ENCODE measurements at regions not wholly inside any gene's neighbourhood (a gene's known extent, or its start where the extent isn't known, plus 50 kb on each side); places are given as distances from the start of the nearest gene placed in this dataset.
"Not testable (repeated sequence)": the region's sequence is repeated elsewhere in the genome, so short reads cannot be mapped to it uniquely, and the experiment has no call there.

- no peak for DNase-seq (ENCODE audit: low spot score)
Observed at GRCh38 chrX:150052226-150052625, 113.9 kb upstream of the EOLA2 start.

GRCh38 chrX:150058728-150059127, 120.4 kb upstream of the EOLA2 start:
- DNase-seq (ENCODE audit: low spot score), result no peak

GRCh38 chrX:150060406-150060805, 122.1 kb upstream of the EOLA2 start:
- no peak for DNase-seq (ENCODE audit: low spot score)

GRCh38 chrX:150062292-150063137, 124.2 kb upstream of the EOLA2 start:
- no peak for DNase-seq (ENCODE audit: low spot score)

GRCh38 chrX:150063138-150063518, 124.8 kb upstream of the EOLA2 start:
- no peak for DNase-seq (ENCODE audit: low spot score)

GRCh38 chrX:150063674-150064073, 125.4 kb upstream of the EOLA2 start:
- no peak for DNase-seq (ENCODE audit: low spot score)

GRCh38 chrX:150074175-150074574, 135.9 kb upstream of the EOLA2 start:
- no peak for DNase-seq (ENCODE audit: low spot score)

DNA sequence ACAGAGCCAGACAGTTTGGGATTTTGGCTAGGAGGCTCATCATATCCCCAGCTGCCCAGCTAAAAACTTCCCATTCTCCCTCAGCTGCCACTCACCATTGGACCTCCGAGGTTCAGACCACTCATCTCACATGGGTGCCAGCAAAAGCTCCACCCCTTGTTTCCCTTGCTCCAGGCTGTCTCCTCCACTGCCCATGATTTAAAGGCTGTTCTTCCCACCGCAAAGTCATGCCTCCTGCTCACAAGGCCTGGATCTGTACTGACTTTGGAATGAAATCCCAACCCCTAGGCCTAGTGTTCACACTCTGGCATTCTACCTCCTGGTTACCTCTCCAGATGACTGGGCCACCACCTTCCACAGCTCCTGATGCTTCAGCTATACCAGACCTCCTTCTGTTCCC, 142.2 kb upstream of the EOLA2 start:
- no peak for DNase-seq (ENCODE audit: low spot score)

- DNase-seq (ENCODE audit: low spot score), result no peak
Observed at GRCh38 chrX:150081076-150081475, 142.8 kb upstream of the EOLA2 start.

- DNase-seq (ENCODE audit: low spot score), result no peak
Observed at GRCh38 chrX:150084496-150085229, 146.4 kb upstream of the EOLA2 start.

GRCh38 chrX:150085881-150086280, 147.6 kb upstream of the EOLA2 start:
- DNase-seq (ENCODE audit: low spot score), result no peak

- DNase-seq (ENCODE audit: low spot score), result no peak
Observed at GRCh38 chrX:150086371-150086770, 148.1 kb upstream of the EOLA2 start.

GRCh38 chrX:150087612-150088011, 149.3 kb upstream of the EOLA2 start:
- no peak for DNase-seq (ENCODE audit: low spot score)

DNA sequence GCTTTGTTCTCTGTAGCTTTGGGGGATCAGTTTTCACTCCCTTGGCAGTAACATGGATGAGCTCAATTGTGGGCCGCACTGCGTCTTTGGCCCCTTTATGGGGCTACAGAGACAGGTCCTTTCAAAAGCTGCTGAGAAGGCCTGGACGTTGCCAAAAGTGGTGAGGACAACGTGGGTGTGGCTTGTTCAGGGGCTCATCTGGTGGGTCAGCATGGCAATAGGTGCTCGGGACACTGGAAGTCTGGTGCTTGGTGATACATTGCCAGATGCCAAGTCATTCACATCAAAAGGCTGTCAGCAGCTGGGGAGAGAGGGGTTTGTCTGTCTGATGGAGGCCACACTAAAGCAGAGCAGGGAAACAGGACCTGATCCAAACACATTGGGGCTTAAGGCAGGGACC, 149.8 kb upstream of the EOLA2 start:
- DNase-seq (ENCODE audit: low spot score), result no peak

DNA sequence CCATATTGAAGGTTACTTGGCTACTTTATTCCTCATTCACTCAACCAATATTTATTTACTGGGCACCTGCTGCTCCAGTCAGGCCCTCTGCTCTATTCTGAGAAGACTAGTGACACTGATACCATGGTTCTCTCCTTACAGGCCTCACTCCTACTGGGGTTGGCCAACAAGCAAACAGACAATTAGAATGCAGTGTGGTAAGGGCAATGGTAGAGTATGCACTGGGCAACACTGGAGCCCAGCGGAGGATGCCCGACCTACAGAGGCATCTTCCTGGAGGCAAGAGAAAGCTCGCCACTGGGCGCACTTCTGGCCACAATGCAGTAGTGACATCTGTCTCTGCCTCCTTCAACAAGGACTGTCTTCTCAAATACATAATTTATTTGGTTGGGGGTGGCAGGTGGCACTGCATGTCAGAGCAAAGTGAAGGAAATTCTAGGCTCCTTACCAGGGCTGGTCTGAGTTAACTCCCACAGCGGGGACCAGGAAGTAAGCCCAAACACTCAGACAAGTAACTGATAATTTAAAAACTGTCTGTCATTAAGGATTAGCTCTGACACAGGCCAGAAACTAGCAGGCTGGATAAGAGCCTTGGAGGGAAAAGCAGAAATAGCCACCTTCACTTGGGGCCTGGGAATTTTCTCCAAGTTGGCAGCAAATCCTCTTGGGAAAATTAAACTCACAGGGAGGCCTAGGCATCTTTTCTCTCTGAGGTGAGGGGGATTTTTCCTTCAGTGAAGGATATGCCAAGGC, 150.7 kb upstream of the EOLA2 start:
- DNase-seq (ENCODE audit: low spot score), result no peak

- not testable (repeated sequence) for DNase-seq (ENCODE audit: low spot score)
Observed at GRCh38 chrX:150091300-150091699, 153.0 kb upstream of the EOLA2 start.

GRCh38 chrX:150092549-150092948, 154.3 kb upstream of the EOLA2 start:
- no peak for DNase-seq (ENCODE audit: low spot score)

- DNase-seq (ENCODE audit: low spot score), result no peak
Observed at GRCh38 chrX:150094375-150094774, 156.1 kb upstream of the EOLA2 start.

GRCh38 chrX:150094996-150095395, 156.7 kb upstream of the EOLA2 start:
- DNase-seq (ENCODE audit: low spot score), result no peak

DNA sequence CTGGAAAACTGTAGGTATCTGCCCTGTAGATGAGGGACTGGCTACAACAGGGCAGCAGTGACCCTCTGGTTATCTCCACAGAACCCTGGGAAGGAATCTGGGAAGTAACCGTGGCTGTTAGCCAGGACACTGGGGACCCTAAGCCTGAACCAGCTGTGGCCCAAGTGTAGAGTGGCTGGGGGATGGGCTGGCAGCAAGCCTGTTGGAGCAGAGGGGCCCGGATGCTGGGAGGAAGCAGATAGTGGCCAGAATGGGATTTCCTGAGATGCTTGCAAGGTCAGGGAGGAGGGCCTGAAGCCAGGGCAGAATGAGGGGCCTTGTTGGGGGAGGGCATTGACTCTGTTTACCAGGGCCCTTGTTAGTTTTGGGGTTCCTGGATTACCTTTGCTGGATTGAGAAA, 161.0 kb upstream of the EOLA2 start:
- DNase-seq (ENCODE audit: low spot score), result no peak

- DNase-seq (ENCODE audit: low spot score), result no peak
Observed at GRCh38 chrX:150100261-150100660, 162.0 kb upstream of the EOLA2 start.

DNA sequence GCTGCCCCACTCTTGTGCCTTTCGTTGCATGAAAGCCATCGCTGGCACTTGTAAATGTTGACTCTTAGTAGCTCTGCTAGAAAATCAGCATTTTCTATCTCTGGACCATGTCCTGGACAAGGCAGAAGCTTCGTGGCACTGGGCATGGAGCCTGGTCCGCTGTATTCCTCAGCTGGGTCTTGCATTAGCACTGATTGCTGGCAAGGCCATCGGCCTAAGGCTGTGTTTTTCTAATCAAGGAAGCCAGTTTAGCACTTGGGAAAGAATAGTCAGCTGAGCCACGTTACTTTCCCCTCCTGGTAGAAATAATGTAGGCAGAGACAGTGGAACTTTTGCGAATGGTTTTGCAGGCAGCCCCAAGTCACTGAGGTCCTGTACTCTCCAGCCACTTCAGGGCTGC, 180.2 kb upstream of the EOLA2 start:
- no peak for DNase-seq (ENCODE audit: low spot score)

DNA sequence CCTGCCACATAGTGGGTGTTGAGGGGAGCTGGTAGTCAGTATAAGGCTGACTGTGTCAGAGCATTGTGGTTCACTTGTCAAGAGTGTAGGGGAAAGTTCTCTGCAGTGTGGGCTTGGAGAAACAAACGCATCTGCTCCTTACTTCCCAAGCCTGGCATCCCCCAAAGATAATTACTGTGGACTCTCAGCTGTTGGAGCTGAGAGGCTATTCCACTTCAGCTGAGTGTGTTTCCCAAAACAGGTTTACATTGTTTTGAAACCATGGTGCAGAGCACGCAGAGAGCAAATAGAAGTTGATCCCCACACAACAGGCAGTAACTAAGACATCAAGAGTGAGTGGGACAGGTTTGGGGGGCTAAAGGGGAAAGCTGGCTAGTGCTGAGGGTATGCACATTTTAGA, 181.0 kb upstream of the EOLA2 start:
- no peak for DNase-seq (ENCODE audit: low spot score)
